Spleen (tissue), 11 donors: ENCODE measurements at regions not wholly inside any gene's neighbourhood (a gene's known extent, or its start where the extent isn't known, plus 50 kb on each side); places are given as distances from the start of the nearest gene placed in this dataset.
"Not testable (repeated sequence)": the region's sequence is repeated elsewhere in the genome, so short reads cannot be mapped to it uniquely, and the experiment has no call there.

Experiments used
- DNase-seq: peaks from one replicate; pipeline ENCODE4 v3.0.0-alpha.2; 2020
- H3K27ac ChIP-seq, 8 donors: fragments of 200-600 bp; sonication (generic) in 7 of 8; 1 replicate in 4 of 8; 2 replicates in 4 of 8; pipeline versions ENCODE4 v1.5.0 to v1.8.0; 2016 to 2021; ENCODE audit warnings: inconsistent platforms in 4 of 8, mild to moderate bottlenecking in 4 of 8, moderate library complexity in 1 of 8
- H3K27me3 ChIP-seq, 7 donors: fragments of 200-600 bp; sonication (generic) in 6 of 7; replicated peaks in 1 of 7; 1 replicate in 4 of 7; 2 replicates in 3 of 7; pipeline versions ENCODE4 v1.5.0 to v1.8.0; 2016 to 2021; ENCODE audit warnings: inconsistent platforms in 3 of 7, mild to moderate bottlenecking in 1 of 7
- H3K36me3 ChIP-seq, 6 donors: fragments of 200-600 bp; sonication (generic) in 5 of 6; 1 replicate in 4 of 6; 2 replicates in 2 of 6; pipeline versions ENCODE4 v1.5.0 to v1.8.0; 2016 to 2021; ENCODE audit warnings: inconsistent platforms in 2 of 6
- H3K4me1 ChIP-seq, 6 donors: fragments of 200-600 bp; sonication (generic) in 5 of 6; 1 replicate in 3 of 6; 2 replicates in 3 of 6; pipeline versions ENCODE4 v1.5.0 to v1.8.0; 2016 to 2021; ENCODE audit warnings: inconsistent platforms in 3 of 6
- H3K4me3 ChIP-seq, 8 donors: fragments of 200-600 bp; sonication (generic) in 7 of 8; 1 replicate in 4 of 8; 2 replicates in 4 of 8; pipeline versions ENCODE4 v1.5.0 to v1.8.0; 2016 to 2021; ENCODE audit warnings: inconsistent platforms in 4 of 8, mild to moderate bottlenecking in 4 of 8, moderate library complexity in 2 of 8
- H3K9me3 ChIP-seq, 8 donors: fragments of 200-600 bp; sonication (generic) in 7 of 8; 1 replicate in 4 of 8; 2 replicates in 4 of 8; pipeline versions ENCODE4 v1.5.0 to v1.8.0; 2016 to 2021; ENCODE audit warnings: inconsistent platforms in 4 of 8
- CTCF ChIP-seq, 11 experiments: fragments of 200-600 bp in 7 of 11; fragments of 450-650 bp in 4 of 11; sonication (generic) in 4 of 11; IDR thresholded peaks in 8 of 11; conservative IDR thresholded peaks in 3 of 11; 1 replicate in 7 of 11; 2 replicates in 4 of 11; pipeline versions ENCODE4 v1.4.0 to v1.8.0; 2016 to 2021; ENCODE audit warnings: antibody characterized with exemption in 11 of 11, inconsistent platforms in 4 of 11, mild to moderate bottlenecking in 1 of 11
- POLR2A ChIP-seq, 3 donors: fragments of 450-650 bp; IDR thresholded peaks; one replicate each; pipeline ENCODE4 v1.5.1; 2017; ENCODE audit warnings: antibody characterized with exemption in 3 of 3, mild to moderate bottlenecking in 1 of 3
- POLR2AphosphoS5 ChIP-seq, 3 donors: sonication (generic); formaldehyde crosslinking; IDR thresholded peaks; one replicate each; pipeline ENCODE4 v1.5.1; 2017; ENCODE audit warnings: antibody characterized with exemption in 3 of 3
- WGBS, 5 donors: extraction: QIAGEN DNeasy Blood & Tissue Kit in 3 of 5; methylation state at CpG; one replicate each; pipeline versions ENCODE4 v1.1.5 to v1.1.7; 2013 to 2018; 5-methylcytosine and 5-hydroxymethylcytosine counted together
- intact Hi-C: fragments of 100-400 bp; cut with DNase I; formaldehyde crosslinking; loops from one replicate; pipeline ENCODE4 v1.15.0; 2023; ENCODE audit warnings: low total_unique reads
- donor health status: healthy with polysubstance abuse.
- donor health status: DM: no; HTN: no; CAD: no; lungs with moderate emphysema.
- donor health status: DM: no; HTN: no; CAD: no.
- donor health status: Bipolar disorder and iron deficiency.
- donor health status: healthy.
- donor health status: DM: no; HTN: no; CAD: no.
- donor health status: DM: yes; HTN: yes; CAD: no.

GRCh38 chr10:61257136-61257535, 196.0 kb downstream of the TMEM26 start:
- Histone ChIP-seq H3K27me3 (peaks cover 0 to 14% (median 0%) of the 10 kb centered on the region in 7 donors), H3K4me1 (no peaks in the 10 kb centered on the region), H3K36me3 (no peaks in the 10 kb centered on the region), H3K9me3 (peaks cover 0 to 33% (median 19%) of the 10 kb centered on the region in 8 donors), H3K4me3 (no peak overlapping the region), H3K27ac (no peak overlapping the region)
- TF ChIP-seq CTCF (IDR thresholded peaks at IDR 0.05 in 8 of 11, conservative IDR thresholded peaks at IDR 0.05 in 3 of 11) = no peak
- TF ChIP-seq POLR2AphosphoS5 (IDR thresholded peaks at IDR 0.05) = no peak
- TF ChIP-seq POLR2A (IDR thresholded peaks at IDR 0.05) = no peak
- no peak for DNase-seq
- intact Hi-C loops = no loop called here
- 77 to 99% (median 91%) methylated on average over 3 to 6 of the region's 6 CpGs for whole genome bisulfite sequencing, 5 donors

- H3K27me3 ChIP-seq, intact Hi-C loops: not testable (repeated sequence)
- WGBS, 5 donors = 48 to 72% (median 57%) methylated on average over 1 of the region's 1 CpG
Measured at GRCh38 chr10:61252326-61252725, 200.9 kb downstream of the TMEM26 start.

GRCh38 chr10:61251089-61251488, 202.1 kb downstream of the TMEM26 start:
- H3K9me3 ChIP-seq = peaks cover 0 to 33% (median 19%) of the 10 kb centered on the region in 8 donors
- no peak overlapping the region for H3K4me3 ChIP-seq
- H3K36me3 ChIP-seq = no peaks in the 10 kb centered on the region
- 56 to 88% (median 71%) methylated on average over 1 of the region's 1 CpG for WGBS, 5 donors
- intact Hi-C loops = no loop called here
- TF ChIP-seq POLR2A (IDR thresholded peaks at IDR 0.05) (no peak), CTCF (IDR thresholded peaks at IDR 0.05 in 8 of 11, conservative IDR thresholded peaks at IDR 0.05 in 3 of 11) (no peak), POLR2AphosphoS5 (IDR thresholded peaks at IDR 0.05) (no peak)
- H3K27ac ChIP-seq = no peak overlapping the region
- H3K4me1 ChIP-seq = no peaks in the 10 kb centered on the region
- no peaks in the 10 kb centered on the region for H3K27me3 ChIP-seq
- no peak for DNase-seq

More at GRCh38 chr10:61252326-61252725, 200.9 kb downstream of the TMEM26 start:
- peaks cover 0 to 33% (median 19%) of the 10 kb centered on the region in 8 donors for H3K9me3 ChIP-seq
- DNase-seq, H3K4me3 ChIP-seq, H3K27ac ChIP-seq, H3K4me1 ChIP-seq, H3K36me3 ChIP-seq: not testable (repeated sequence)

GRCh38 chr10:61250131-61250530, 203.1 kb downstream of the TMEM26 start:
- no peak for TF ChIP-seq POLR2AphosphoS5 (IDR thresholded peaks at IDR 0.05)
- TF ChIP-seq CTCF (IDR thresholded peaks at IDR 0.05 in 8 of 11, conservative IDR thresholded peaks at IDR 0.05 in 3 of 11) = no peak
- TF ChIP-seq POLR2A (IDR thresholded peaks at IDR 0.05) = no peak
- H3K9me3 ChIP-seq = peaks cover 0 to 23% (median 13%) of the 10 kb centered on the region in 8 donors
- H3K4me1 ChIP-seq = no peaks in the 10 kb centered on the region
- 84 to 89% (median 86%) methylated on average over 2 of the region's 2 CpGs for WGBS, 5 donors
- no peaks in the 10 kb centered on the region for H3K36me3 ChIP-seq
- intact Hi-C loops = no loop called here
- no peak overlapping the region for H3K27ac ChIP-seq
- no peaks in the 10 kb centered on the region for H3K27me3 ChIP-seq
- no peak overlapping the region for H3K4me3 ChIP-seq
- DNase-seq = no peak

- TF ChIP-seq CTCF (IDR thresholded peaks at IDR 0.05 in 8 of 11, conservative IDR thresholded peaks at IDR 0.05 in 3 of 11) = no peak
- no peak for TF ChIP-seq POLR2A (IDR thresholded peaks at IDR 0.05)
- TF ChIP-seq POLR2AphosphoS5 (IDR thresholded peaks at IDR 0.05) = no peak
- intact Hi-C loops = no loop called here
Measured at GRCh38 chr10:61248013-61248412, 205.2 kb downstream of the TMEM26 start.

More at GRCh38 chr10:61248013-61248412, 205.2 kb downstream of the TMEM26 start:
- Histone ChIP-seq H3K4me3 (no peak overlapping the region), H3K4me1 (no peaks in the 10 kb centered on the region), H3K36me3 (no peaks in the 10 kb centered on the region), H3K27me3 (no peaks in the 10 kb centered on the region), H3K9me3 (peaks cover 0 to 2% (median 0%) of the 10 kb centered on the region in 8 donors), H3K27ac (no peak overlapping the region)
- DNase-seq = no peak
